Neural progenitor cell (in vitro differentiated cells): ENCODE measurements at regions not wholly inside any gene's neighbourhood (a gene's known extent, or its start where the extent isn't known, plus 50 kb on each side); places are given as distances from the start of the nearest gene placed in this dataset.

Experiments
- DNase-seq: peaks from one replicate; pipeline ENCODE4 v3.0.0-alpha.2; 2016; ENCODE audit warnings: low spot score
- H2AFZ ChIP-seq: fragments of 200-600 bp; sonication (generic); replicated peaks from 2 replicates; pipeline ENCODE4 v1.6.1; 2016; ENCODE audit warnings: antibody characterized with exemption
- H3F3A ChIP-seq: fragments of 200-600 bp; sonication (generic); 2 replicates; pipeline ENCODE4 v1.6.1; 2016; ENCODE audit warnings: antibody characterized with exemption, low read depth
- H3K27ac ChIP-seq: fragments of 200-600 bp; sonication (generic); 2 replicates; pipeline ENCODE4 v1.5.1; 2016; ENCODE audit warnings: mild to moderate bottlenecking
- H3K27me3 ChIP-seq: fragments of 200-600 bp; sonication (generic); 2 replicates; pipeline ENCODE4 v1.6.1; 2016; ENCODE audit warnings: mild to moderate bottlenecking, moderate library complexity
- H3K36me3 ChIP-seq: fragments of 200-600 bp; sonication (generic); 2 replicates; pipeline ENCODE4 v1.5.1; 2016
- H3K4me1 ChIP-seq: fragments of 200-600 bp; sonication (generic); 2 replicates; pipeline ENCODE4 v1.6.1; 2016; ENCODE audit warnings: mixed run types
- H3K4me2 ChIP-seq: fragments of 200-600 bp; sonication (generic); 2 replicates; pipeline ENCODE4 v1.6.1; 2016
- H3K4me3 ChIP-seq: fragments of 200-600 bp; sonication (generic); 2 replicates; pipeline ENCODE4 v1.5.1; 2016
- H3K79me2 ChIP-seq: fragments of 200-600 bp; sonication (generic); 2 replicates; pipeline ENCODE4 v1.6.1; 2016; ENCODE audit warnings: low read depth
- H3K9ac ChIP-seq: fragments of 200-600 bp; sonication (generic); 2 replicates; pipeline ENCODE4 v1.6.1; 2016
- H3K9me3 ChIP-seq: fragments of 200-600 bp; sonication (generic); 2 replicates; pipeline ENCODE4 v1.5.1; 2016; ENCODE audit warnings: low read depth
- H4K20me1 ChIP-seq: fragments of 200-600 bp; sonication (generic); 2 replicates; pipeline ENCODE4 v1.6.1; 2016; ENCODE audit warnings: low read depth
- H3K27ac Mint-ChIP-seq: 3 replicates; pipeline ENCODE4 v1.8.0; 2021; ENCODE audit warnings: mixed read lengths
- H3K27me3 Mint-ChIP-seq: 2 replicates; pipeline ENCODE4 v1.8.0; 2022; ENCODE audit warnings: low read depth, mild to moderate bottlenecking, inconsistent platforms, moderate library complexity, mixed read lengths; ENCODE audit not compliant: insufficient read depth
- H3K36me3 Mint-ChIP-seq: 3 replicates; pipeline ENCODE4 v1.8.0; 2021; ENCODE audit warnings: mixed read lengths
- H3K4me1 Mint-ChIP-seq: 3 replicates; pipeline ENCODE4 v1.8.0; 2021; ENCODE audit warnings: mixed read lengths
- H3K4me3 Mint-ChIP-seq: 3 replicates; pipeline ENCODE4 v1.8.0; 2021; ENCODE audit warnings: mild to moderate bottlenecking, moderate library complexity, mixed read lengths
- H3K9me3 Mint-ChIP-seq: 3 replicates; pipeline ENCODE4 v1.8.0; 2020; ENCODE audit warnings: mixed read lengths
- CTCF ChIP-seq: fragments of 200-600 bp; sonication (generic); IDR thresholded peaks from 2 replicates; pipeline ENCODE4 v1.5.1; 2017; ENCODE audit warnings: antibody characterized with exemption, mild to moderate bottlenecking
- EZH2 ChIP-seq: fragments of 200-600 bp; sonication (generic); IDR thresholded peaks from 2 replicates; pipeline ENCODE4 v1.6.1; 2017; ENCODE audit warnings: antibody characterized with exemption, mild to moderate bottlenecking, moderate library complexity
- EZH2phosphoT487 ChIP-seq: fragments of 200-600 bp; sonication (generic); IDR thresholded peaks from 2 replicates; pipeline ENCODE4 v1.6.1; 2017; ENCODE audit warnings: antibody characterized with exemption

DNA sequence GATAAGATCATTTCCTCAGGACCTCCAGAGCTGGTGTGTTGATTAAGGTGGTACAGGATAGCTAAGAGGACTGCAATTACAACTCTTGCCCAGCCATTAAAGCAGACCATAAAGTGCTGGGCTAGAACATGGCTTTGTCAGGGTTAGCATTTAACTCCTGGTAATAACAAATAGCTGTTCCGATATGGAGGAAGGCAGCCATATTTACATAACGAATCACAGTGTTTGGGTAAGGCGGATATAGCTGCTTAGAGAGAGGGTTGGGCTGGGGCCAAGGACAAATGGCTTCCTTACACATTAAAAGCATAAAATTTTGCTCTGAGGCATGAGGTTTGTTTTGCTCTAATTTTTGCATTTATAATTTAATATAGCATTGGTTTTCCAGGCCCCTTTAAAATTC, 297.7 kb upstream of the DDHD1 start:
- no peak overlapping the region for H3K9ac ChIP-seq
- no peaks in the 10 kb centered on the region for H3K4me1 ChIP-seq
- no peaks in the 10 kb centered on the region for H3F3A ChIP-seq
- H3K27me3 Mint-ChIP-seq, result peaks cover 2% of the 10 kb centered on the region
- H3K4me3 ChIP-seq, result no peak overlapping the region
- no peak for DNase-seq
- no peak for TF ChIP-seq CTCF
- no peak for TF ChIP-seq EZH2phosphoT487
- TF ChIP-seq EZH2, result no peak
- no peak overlapping the region for H3K4me2 ChIP-seq
- no peak overlapping the region for H3K4me3 Mint-ChIP-seq
- no peaks in the 10 kb centered on the region for H3K79me2 ChIP-seq
- H2AFZ ChIP-seq, result no peak overlapping the region
- H3K27ac Mint-ChIP-seq, result no peak overlapping the region
- H3K27ac ChIP-seq, result no peak overlapping the region
- H4K20me1 ChIP-seq, result no peaks in the 10 kb centered on the region
- H3K4me1 Mint-ChIP-seq, result no peaks in the 10 kb centered on the region
- no peaks in the 10 kb centered on the region for H3K9me3 Mint-ChIP-seq
- H3K27me3 ChIP-seq, result no peaks in the 10 kb centered on the region
- H3K9me3 ChIP-seq, result no peaks in the 10 kb centered on the region
- H3K36me3 ChIP-seq, result no peaks in the 10 kb centered on the region
- H3K36me3 Mint-ChIP-seq, result no peaks in the 10 kb centered on the region

DNA sequence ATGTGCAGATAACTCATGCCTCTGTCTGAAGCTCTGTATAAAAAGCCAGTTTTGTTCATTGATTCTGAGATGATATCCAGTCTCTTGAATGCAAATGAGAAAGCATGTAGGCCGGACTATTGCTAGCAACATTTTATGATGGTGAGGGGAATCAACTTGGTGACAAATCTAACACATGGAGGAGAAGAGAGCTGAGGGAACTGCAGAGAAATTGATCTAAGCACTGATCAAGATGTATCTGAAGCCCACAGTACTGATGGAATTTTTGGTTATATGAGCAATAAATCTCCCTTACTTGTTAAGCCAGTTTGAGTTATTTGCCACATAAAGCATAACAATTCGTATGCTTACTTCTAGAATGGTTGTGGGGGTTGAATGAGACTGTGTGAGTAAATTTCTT, 295.6 kb upstream of the DDHD1 start:
- no peaks in the 10 kb centered on the region for H3K27me3 ChIP-seq
- H3K4me3 ChIP-seq, result no peak overlapping the region
- no peak overlapping the region for H3K9ac ChIP-seq
- DNase-seq, result no peak
- H3K4me1 ChIP-seq, result no peaks in the 10 kb centered on the region
- H3K4me3 Mint-ChIP-seq, result no peak overlapping the region
- H4K20me1 ChIP-seq, result no peaks in the 10 kb centered on the region
- no peak for TF ChIP-seq CTCF
- no peak for TF ChIP-seq EZH2
- no peak for TF ChIP-seq EZH2phosphoT487
- H3K4me2 ChIP-seq, result no peak overlapping the region
- no peak overlapping the region for H2AFZ ChIP-seq
- H3K27me3 Mint-ChIP-seq, result peaks cover 2% of the 10 kb centered on the region
- H3K9me3 Mint-ChIP-seq, result no peaks in the 10 kb centered on the region
- no peaks in the 10 kb centered on the region for H3F3A ChIP-seq
- no peak overlapping the region for H3K27ac Mint-ChIP-seq
- H3K79me2 ChIP-seq, result no peaks in the 10 kb centered on the region
- H3K36me3 Mint-ChIP-seq, result no peaks in the 10 kb centered on the region
- H3K9me3 ChIP-seq, result no peaks in the 10 kb centered on the region
- H3K4me1 Mint-ChIP-seq, result no peaks in the 10 kb centered on the region
- no peaks in the 10 kb centered on the region for H3K36me3 ChIP-seq
- H3K27ac ChIP-seq, result no peak overlapping the region

DNA sequence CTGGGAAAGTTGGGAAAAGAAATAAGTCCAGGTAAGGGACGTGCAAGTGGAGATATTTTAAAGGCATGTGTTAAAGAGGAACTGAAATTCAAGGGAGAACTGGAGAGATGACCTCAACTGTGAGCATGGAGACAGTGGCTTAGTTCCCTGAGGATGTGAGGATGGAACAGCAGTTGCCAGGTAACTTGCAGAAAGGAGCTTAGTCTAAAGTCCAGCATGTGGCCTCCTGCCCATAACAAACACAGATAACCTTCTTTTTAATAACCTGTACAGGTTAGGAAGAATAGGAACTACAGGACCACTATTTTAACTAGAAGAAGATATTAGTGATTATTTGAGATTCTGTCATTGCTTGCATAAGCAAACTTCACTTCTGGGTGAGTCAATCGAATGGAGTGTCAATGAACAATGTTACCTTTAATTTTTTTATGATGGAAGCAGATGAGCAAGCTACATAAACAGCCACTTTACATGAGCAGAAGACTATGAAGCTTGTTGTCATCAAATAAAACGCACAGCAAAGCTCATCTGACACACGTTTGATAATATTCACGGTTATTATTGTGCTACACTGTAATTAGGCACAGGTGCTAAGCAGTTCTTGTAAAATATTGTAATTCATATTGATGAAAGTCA, 291.7 kb upstream of the DDHD1 start:
- Histone ChIP-seq H3K27me3 (no peaks in the 10 kb centered on the region), H3K4me2 (no peak overlapping the region), H3K4me1 (no peaks in the 10 kb centered on the region), H3K36me3 (no peaks in the 10 kb centered on the region), H3K9ac (no peak overlapping the region), H3K79me2 (no peaks in the 10 kb centered on the region), H2AFZ (no peak overlapping the region), H3K9me3 (no peaks in the 10 kb centered on the region), H4K20me1 (no peaks in the 10 kb centered on the region), H3K27ac (no peak overlapping the region), H3K4me3 (no peak overlapping the region), H3F3A (no peaks in the 10 kb centered on the region)
- Mint-ChIP-seq H3K4me3 (no peak overlapping the region), H3K4me1 (no peaks in the 10 kb centered on the region), H3K36me3 (no peaks in the 10 kb centered on the region), H3K9me3 (peaks cover 2% of the 10 kb centered on the region), H3K27me3 (no peaks in the 10 kb centered on the region), H3K27ac (no peak overlapping the region)
- TF ChIP-seq EZH2phosphoT487 (no peak), EZH2 (no peak), CTCF (no peak)
- DNase-seq, result no peak
